GM20000 (cell line): ENCODE measurements at regions not wholly inside any gene's neighbourhood (a gene's known extent, or its start where the extent isn't known, plus 50 kb on each side); places are given as distances from the start of the nearest gene placed in this dataset.

Source experiments
- DNase-seq: peaks from one replicate; pipeline ENCODE4 v3.0.0; 2012; ENCODE audit warnings: low spot score
- TF ChIP-seq, protein P1 (sequence below): IDR thresholded peaks from 2 replicates; pipeline ENCODE4 v1.5.1; 2012; ENCODE audit warnings: mild to moderate bottlenecking, control low read depth; ENCODE audit errors: extremely low read depth, missing control alignments

GRCh38 chr11:134802598-134802997 is 390.6 kb upstream of the B3GAT1 start:
- TF ChIP-seq, protein P1, sequence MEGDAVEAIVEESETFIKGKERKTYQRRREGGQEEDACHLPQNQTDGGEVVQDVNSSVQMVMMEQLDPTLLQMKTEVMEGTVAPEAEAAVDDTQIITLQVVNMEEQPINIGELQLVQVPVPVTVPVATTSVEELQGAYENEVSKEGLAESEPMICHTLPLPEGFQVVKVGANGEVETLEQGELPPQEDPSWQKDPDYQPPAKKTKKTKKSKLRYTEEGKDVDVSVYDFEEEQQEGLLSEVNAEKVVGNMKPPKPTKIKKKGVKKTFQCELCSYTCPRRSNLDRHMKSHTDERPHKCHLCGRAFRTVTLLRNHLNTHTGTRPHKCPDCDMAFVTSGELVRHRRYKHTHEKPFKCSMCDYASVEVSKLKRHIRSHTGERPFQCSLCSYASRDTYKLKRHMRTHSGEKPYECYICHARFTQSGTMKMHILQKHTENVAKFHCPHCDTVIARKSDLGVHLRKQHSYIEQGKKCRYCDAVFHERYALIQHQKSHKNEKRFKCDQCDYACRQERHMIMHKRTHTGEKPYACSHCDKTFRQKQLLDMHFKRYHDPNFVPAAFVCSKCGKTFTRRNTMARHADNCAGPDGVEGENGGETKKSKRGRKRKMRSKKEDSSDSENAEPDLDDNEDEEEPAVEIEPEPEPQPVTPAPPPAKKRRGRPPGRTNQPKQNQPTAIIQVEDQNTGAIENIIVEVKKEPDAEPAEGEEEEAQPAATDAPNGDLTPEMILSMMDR: no peak
- no peak for DNase-seq

GRCh38 chr11:134802116-134802515 is 390.1 kb upstream of the B3GAT1 start:
- no peak for DNase-seq
- TF ChIP-seq, protein P1: no peak

DNA sequence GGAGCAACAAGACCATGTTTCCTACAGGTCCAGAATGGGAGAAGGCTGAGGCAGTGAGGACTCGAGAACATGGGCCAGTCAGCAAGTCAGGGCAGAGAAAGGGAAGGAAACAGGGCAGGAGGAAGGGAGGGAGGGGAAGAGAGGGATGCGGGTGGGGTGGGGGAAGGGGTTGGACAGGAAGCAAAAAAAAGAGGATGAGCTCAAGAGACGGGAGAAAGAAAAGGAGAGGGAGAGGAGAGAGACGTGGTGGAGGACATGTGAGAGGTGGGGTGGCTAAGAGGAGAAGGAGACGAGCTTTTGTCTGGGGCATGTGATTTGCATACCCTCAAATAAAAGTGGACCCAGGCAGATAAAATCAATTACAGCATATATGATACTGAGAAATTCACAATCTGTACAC is 389.5 kb upstream of the B3GAT1 start:
- TF ChIP-seq, protein P1: no peak

DNA sequence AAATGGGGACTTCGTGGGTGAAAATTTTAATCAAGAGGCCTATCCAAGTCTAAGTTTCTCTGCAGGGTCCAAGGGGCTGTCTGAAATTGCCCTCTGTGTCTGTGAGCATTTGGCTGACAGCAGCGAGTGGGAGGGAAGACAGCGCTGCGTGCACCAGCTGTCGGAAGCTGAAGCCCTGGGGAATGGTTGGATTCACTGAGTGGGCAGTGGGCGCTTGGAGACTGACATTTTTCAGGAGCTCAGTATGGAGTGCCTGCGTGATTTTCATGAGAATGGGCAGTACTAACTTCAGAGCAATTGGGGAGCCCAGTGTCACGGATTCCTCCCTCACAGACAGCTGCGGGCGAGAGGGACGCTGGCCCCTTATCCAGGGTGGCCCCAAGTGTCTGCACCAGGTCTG is 388.8 kb upstream of the B3GAT1 start:
- TF ChIP-seq, protein P1: no peak
- no peak for DNase-seq

More for the DNA sequence above, 389.5 kb upstream of the B3GAT1 start:
- no peak for DNase-seq

- TF ChIP-seq, protein P1: no peak
- DNase-seq: no peak
Observed at GRCh38 chr11:134800130-134800529, 388.1 kb upstream of the B3GAT1 start.

- DNase-seq: no peak
Observed at GRCh38 chr11:134799386-134799785, 387.3 kb upstream of the B3GAT1 start.

GRCh38 chr11:134797411-134798089 is 385.5 kb upstream of the B3GAT1 start:
- TF ChIP-seq, protein P1: no peak
- no peak for DNase-seq

More at GRCh38 chr11:134799386-134799785, 387.3 kb upstream of the B3GAT1 start:
- TF ChIP-seq, protein P1: no peak
